GM12878 (cell line): ENCODE measurements at regions not wholly inside any gene's neighbourhood (a gene's known extent, or its start where the extent isn't known, plus 50 kb on each side); places are given as distances from the start of the nearest gene placed in this dataset.

Experiments
- ATF3 ChIP-seq: IDR thresholded peaks from 2 replicates; pipeline ENCODE4 v1.6.1; 2011; ENCODE audit warnings: low read depth, mild to moderate bottlenecking, low read length, moderate library complexity, borderline replicate concordance; ENCODE audit errors: extremely low read depth
- CHD1 ChIP-seq: IDR thresholded peaks from 2 replicates; pipeline ENCODE4 v1.6.1; 2012; ENCODE audit warnings: low read depth, low read length, improper control_type of control experiment
- CTCF ChIP-seq, 3 experiments: IDR thresholded peaks in 2 of 3; conservative IDR thresholded peaks in 1 of 3; 2 replicates each; pipeline ENCODE4 v1.5.1; 2011; ENCODE audit warnings: low read depth in 3 of 3, low read length in 3 of 3, mild to moderate bottlenecking in 3 of 3, control low read depth in 2 of 3, moderate library complexity in 2 of 3, inconsistent platforms in 1 of 3, mixed read lengths in 1 of 3; ENCODE audit not compliant: control insufficient read depth in 2 of 3, insufficient read depth in 1 of 3; ENCODE audit errors: extremely low read depth in 1 of 3
- EED ChIP-seq: sonication (generic); IDR thresholded peaks from 2 replicates; pipeline ENCODE4 v1.6.1; 2016; ENCODE audit warnings: antibody characterized with exemption, low read depth
- JUNB ChIP-seq: IDR thresholded peaks from 2 replicates; pipeline ENCODE4 v1.6.1; 2016; ENCODE audit warnings: antibody characterized with exemption, mild to moderate bottlenecking
- KDM1A ChIP-seq: fragments of 200-600 bp; sonication (generic); IDR thresholded peaks from 2 replicates; pipeline ENCODE4 v1.6.1; 2016; ENCODE audit warnings: borderline replicate concordance
- MTA3 ChIP-seq: IDR thresholded peaks from 2 replicates; pipeline ENCODE4 v1.6.1; 2012; ENCODE audit warnings: low read length, inconsistent platforms, borderline replicate concordance
- POLR2A ChIP-seq: IDR thresholded peaks from 2 replicates; pipeline ENCODE4 v1.6.1; 2011; ENCODE audit warnings: low read depth, mild to moderate bottlenecking, low read length
- POU2F2 ChIP-seq: IDR thresholded peaks from 3 replicates; pipeline ENCODE4 v1.6.1; 2011; ENCODE audit warnings: low read depth, mild to moderate bottlenecking, low read length, borderline replicate concordance

GRCh38 chr18:4994710-4995109 lies 202.3 kb downstream of the AKAIN1 start:
- no peak for TF ChIP-seq KDM1A
- no peak for TF ChIP-seq ATF3
- no peak for TF ChIP-seq EED
- no peak for TF ChIP-seq POU2F2
- TF ChIP-seq POLR2A = no peak
- TF ChIP-seq CTCF (IDR thresholded peaks at IDR 0.05 in 2 of 3, conservative IDR thresholded peaks at IDR 0.05 in 1 of 3; ENCODE audit: control insufficient read depth in 2 of 3, extremely low read depth in 1 of 3, insufficient read depth in 1 of 3, low read depth in 3 of 3, low read length in 3 of 3) = no peak
- TF ChIP-seq MTA3 = no peak
- TF ChIP-seq JUNB = no peak
- TF ChIP-seq CHD1 = no peak
